Right renal pelvis (tissue), 4 donors: ENCODE measurements at regions not wholly inside any gene's neighbourhood (a gene's known extent, or its start where the extent isn't known, plus 50 kb on each side); places are given as distances from the start of the nearest gene placed in this dataset.

ENCODE experiments used
- DNase-seq, 4 donors: peaks; one replicate each; pipeline ENCODE4 v3.0.0-alpha.2; 2013; ENCODE audit warnings: low read depth in 4 of 4, low spot score in 3 of 4, missing footprints in 1 of 4

GRCh38 chr21:18191139-18191538 is 53.5 kb upstream of the CHODL start:
- no peak for DNase-seq

GRCh38 chr21:18178509-18178908 is 66.1 kb upstream of the CHODL start:
- DNase-seq, result no peak

DNA sequence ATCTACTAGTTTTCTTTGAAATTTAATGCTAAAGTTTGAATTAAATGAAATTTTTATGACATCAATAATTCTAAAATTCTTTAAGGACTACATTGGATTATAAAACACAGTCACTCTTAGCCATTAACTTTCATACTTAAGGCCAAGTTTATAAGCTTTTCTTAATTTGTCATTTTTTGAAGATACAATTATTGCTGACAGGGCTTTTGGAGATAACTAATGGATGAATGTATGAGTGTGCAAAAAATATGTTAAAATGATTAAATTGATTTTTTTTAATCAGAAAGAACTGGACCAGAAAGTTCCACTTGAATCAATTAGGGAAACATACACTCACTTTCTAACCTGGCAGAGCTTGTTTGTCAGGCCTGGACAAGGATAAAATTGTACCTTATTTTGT is 70.3 kb upstream of the CHODL start:
- no peak for DNase-seq

DNA sequence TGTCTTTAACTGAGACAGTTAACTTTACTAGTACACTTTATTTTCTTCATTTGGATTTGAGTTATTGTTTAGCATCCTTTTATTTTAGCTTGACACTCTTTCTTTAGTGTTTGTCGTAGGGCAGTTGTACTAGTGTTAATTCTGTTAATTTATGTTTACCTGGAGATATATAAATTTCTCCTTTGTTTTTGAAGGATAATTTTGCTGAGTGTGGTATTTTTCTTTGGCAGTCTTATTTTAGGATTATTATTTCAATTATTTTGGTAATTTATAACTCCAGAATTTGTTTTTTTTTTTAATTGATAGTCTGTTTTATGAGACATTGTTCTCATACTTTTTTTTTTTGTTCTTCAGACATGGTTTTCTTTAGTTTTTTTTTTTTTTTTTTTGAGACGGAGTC is 73.8 kb upstream of the CHODL start:
- DNase-seq, result no peak

- no peak for DNase-seq
These were observed 74.4 kb upstream of the CHODL start for GRCh38 chr21:18170221-18170620.

DNA sequence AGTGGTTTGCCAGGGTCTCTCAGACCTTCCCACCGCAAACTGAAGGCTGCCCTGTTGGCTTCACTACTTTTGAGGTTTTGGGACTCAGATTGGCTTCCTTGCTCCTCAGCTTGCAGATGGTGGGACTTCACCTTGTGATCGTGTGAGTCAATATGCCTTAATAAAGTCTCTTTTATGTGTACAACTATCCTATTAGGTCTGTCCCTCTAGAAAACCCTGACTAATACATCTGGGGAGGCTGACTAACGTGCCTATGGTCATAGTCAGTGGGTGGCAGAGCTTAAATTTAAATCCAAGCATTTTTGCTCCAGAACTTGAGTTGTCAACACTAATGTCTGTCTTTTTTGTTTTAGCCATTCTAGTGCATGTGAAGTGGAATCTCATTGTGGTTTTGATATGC is 76.5 kb upstream of the CHODL start:
- no peak for DNase-seq

DNA sequence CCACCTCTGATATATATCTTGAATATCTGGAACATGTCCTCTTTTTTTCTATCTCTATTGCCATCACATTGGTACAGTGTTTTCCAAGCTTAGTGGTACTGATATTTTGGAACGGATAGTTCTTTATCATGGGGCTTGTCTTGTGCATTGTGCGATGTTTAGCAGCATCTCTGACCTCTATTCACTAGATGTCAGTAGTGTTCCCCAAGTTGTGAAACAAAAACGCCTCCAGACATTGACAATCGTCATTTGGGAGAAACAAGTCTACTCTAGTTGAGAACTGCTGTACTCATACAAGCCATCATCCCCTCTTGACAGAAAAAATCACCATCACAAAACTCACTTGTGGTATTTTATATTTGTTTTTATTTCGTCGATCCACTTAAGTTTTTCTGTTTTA is 79.7 kb upstream of the CHODL start:
- DNase-seq, result no peak

- no peak for DNase-seq
These were observed 80.2 kb upstream of the CHODL start for GRCh38 chr21:18164483-18164882.

GRCh38 chr21:18163956-18164355 is 80.7 kb upstream of the CHODL start:
- no peak for DNase-seq

DNA sequence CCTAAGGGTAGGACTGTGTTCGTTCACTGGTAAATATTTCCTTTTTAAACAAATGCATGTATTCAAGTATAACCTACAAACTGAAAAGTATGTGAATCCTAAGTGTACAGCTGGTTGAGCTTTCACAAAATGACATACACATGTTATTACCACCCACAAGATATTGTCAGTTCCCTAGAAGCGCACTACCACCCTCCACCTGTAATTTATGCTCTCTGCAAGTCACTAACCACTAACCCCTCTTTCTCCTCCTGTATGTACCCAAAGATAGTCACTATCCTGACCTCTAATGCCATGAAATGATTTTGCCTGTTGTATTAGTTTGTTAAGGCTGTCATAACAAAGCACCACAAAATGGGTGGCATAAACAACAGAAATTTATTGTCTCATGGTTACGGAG is 82.8 kb upstream of the CHODL start:
- no peak for DNase-seq

DNA sequence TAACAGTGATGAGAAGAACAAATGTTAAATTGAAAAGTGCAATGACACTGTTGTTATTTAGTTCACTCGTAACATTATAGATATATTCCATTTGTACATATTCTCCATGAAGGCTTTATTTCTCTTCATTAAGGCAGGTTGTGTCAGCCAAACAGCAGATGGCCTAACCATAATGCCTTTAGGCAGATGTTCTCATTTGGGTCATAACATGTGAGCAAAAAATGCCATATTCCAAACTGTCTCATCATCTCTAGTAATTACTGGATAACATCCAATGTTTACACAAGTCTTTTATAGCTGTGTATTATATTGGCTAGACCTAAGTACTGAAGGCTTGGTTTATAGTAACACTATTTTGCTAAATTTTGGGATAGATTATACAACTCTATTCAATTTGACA is 87.2 kb upstream of the CHODL start:
- DNase-seq, result no peak

DNA sequence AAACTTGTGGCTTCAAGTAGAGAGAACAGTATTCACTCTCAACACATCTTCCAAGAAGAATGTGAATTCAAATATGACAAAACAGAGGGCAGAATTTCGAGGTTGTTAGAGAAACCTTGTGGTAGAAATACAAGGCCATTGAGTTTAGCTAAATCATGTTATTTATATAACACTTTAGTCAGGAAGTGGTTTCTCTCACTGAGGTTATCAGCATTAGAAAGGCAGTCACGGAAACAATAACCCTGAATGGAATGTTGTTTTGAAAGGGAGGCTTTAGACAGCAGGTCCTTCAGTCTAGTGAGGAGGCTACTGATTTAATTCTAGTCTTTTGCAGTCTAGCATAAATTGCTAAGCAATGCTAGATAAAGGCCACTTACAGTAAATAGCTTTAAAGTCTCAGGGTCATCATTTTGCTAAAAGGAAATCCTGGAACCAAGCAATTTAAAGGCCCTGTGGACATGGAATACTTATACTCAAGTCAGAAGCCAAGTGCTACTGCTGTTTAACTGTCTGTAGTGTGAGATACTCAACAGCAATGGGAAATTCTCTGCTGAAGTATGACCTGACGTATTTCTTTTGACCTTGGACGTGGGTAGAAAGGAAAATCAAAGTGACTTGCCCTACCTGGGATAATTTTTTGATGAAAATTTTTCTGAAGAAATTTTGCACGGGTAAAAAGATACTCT is 89.0 kb upstream of the CHODL start:
- no peak for DNase-seq

- no peak for DNase-seq
These were observed 91.6 kb upstream of the CHODL start for GRCh38 chr21:18153063-18153462.

DNA sequence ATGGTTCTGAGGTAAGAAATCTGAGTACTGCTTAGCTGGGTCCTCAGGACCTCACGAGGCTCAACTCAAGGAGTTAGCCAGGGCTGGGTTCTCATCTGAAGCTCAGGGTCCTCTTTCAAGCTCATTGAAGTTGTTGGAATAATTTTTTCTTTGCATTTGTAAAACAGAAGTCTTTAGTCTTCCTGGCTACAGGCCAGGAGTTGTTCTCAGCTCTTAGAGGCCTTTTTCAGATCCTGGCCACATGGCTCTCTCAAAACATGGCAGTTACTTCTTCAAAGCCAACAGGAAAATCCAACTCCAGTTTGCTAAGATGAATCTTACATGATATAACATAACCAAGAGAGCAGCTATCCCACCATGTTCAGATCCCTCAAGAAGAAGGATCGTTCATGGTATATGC is 92.3 kb upstream of the CHODL start:
- DNase-seq, result no peak

DNA sequence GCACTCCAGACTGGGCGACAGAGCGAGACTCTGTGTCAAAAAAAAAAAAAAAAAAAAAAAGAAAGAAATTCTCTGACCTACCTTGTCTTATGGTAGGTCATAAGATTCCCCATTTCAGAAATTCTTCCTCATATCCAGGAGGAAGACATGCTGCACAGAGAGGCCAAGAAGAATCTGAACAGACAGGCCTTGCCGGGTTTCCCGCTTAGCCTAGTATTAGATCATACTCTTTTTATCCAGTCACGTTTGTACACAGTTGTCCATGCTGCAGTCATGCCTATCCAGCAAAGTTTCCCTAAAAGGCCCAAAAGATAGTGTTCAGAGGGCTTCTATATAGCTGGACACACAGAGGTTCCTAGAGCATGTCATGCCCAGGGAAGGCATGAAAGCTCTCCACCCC is 93.6 kb upstream of the CHODL start:
- no peak for DNase-seq

GRCh38 chr21:18148401-18148800 is 96.2 kb upstream of the CHODL start:
- DNase-seq, result no peak

DNA sequence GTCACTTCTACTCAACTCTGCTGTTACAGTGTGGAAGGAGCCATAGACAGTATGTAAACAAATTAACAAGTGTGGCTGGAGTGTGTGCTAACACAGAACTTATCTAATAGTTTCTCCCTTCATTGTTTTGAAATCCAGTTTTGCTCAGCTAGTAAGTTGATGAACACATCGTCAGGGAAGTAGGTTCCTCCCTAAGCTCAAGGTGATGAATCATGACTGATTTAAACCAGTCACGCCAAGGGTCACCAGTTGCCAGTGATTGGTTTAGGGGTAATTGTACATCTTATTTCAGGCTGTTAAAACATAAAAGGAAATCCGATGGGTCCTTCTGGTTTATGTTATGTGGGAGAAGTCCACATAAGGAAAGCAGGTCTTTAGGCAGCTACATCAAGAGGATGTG is 97.0 kb upstream of the CHODL start:
- DNase-seq, result peak in 2 of 4 donors; percentile 12 to 23

DNA sequence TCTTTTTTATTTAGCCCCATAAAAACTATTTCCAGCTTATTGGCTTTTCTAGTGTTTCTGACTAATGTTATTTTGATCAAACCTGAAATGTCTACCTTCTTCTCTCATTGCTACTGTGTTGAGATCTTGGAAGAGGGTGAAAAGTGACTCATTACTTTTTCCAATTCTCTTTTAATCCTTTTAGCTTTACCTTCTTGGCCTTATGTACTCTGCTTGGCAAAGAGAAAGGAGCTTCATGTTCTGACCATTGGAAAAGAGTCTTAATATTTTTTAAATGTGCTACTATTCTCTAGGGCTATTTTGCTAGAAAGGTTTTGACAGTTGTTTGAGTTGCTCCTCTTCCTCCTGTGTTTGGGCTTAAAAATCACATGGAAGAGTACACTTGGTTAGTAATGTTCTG is 97.8 kb upstream of the CHODL start:
- DNase-seq, result no peak

- no peak for DNase-seq
These were observed 100.3 kb upstream of the CHODL start for GRCh38 chr21:18144339-18144738.

DNA sequence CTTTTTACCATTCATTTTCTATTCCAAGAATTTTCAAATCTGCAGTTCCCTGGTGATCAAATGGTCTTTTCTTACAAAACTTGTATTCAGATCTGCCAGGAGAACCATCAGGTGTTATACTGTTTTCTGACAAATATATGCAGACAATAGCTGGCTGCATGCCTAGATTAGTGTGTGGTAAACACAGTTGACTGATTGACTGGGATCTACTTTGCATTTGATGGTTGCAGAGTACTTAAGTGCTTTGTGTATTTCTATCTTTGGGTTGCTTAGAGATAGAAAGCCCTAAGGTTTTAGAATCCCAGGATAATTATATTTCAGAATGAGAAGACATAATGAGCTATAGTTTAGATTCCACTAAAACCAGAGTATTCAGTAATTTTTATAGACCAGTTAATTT is 102.0 kb upstream of the CHODL start:
- DNase-seq, result no peak

DNA sequence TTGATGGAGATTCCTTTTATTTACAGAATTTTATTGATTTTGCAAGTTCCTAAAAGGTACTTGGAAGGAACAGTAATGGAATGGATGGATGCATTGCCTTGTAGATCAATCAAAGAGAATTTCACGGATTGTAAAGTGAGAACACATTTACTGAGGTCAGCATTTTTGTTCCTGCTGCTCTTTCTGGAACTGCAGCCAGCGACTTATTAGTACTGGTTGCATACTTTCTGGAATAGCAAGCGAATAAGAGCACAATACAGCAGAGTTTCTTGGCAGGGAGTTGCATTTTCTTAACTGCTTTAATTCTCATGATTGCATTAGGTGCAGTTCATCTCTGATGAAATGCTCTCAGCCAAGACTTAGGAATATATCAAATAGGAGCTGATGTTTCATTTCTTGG is 106.1 kb upstream of the CHODL start:
- DNase-seq, result no peak

DNA sequence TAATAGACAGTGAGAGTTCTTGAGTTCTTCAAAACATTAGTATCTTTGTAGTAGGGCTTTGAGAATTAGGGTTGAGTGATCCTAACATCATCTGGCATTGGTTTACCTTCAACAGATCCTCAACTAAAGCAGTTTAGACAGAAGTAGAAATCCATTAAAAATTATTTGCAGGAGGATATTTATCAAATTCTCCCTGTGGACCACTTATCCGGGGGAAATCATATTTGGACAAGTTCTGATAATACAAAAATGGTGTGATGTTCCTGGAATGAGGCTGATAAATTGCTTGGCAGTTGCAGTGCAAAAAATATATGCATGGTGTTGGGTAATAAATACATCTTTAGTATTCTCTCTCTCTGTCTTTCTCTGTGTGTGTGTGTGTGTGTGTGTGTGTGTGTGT is 115.1 kb upstream of the CHODL start:
- DNase-seq, result no peak

- DNase-seq, result no peak
These were observed 126.1 kb upstream of the CHODL start for GRCh38 chr21:18118566-18118965.
